ENCODE measurements at regions not wholly inside any gene's neighbourhood (a gene's known extent, or its start where the extent isn't known, plus 50 kb on each side); places are given as distances from the start of the nearest gene placed in this dataset.

DNA sequence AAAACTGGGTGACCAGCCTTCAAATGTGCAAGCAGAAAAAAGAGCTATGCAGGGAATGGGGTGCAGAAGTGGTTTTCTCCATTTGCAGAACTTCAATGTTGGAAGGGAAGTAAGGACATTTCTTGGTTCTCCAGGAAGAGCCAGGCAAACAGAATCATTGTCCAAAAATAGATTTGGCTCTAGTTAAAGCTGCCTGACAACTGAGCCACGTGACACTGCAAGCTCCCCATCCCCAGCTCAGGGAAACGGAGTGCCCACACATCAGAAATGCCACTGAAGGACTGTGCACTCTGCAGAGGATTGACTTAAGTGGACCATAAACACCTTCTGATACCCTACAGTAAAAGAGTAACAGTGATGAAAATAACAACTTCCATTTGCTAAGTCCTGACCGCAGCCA lies 195.6 kb upstream of the NSMCE3 start:
- no peak overlapping the region for H2AFZ ChIP-seq (ENCODE audit: low read length)

DNA sequence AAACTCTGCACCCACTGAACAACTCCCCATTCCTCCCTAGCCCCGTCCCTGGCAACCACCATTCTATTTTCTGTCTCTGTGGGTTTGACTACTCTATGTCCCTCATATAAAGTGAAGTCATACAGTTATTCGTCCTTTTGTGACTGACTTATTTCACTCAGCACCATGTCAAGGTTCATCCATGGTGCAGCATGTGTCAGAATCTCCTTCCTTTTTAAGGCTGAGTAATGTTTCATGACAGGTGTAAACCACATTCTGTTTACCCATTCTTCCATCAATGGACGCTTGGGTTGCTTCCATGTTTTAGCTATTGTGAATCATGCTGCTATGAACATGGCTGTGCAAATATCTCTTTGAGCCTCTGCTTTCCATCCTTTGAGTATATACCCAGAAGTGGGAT lies 192.3 kb upstream of the NSMCE3 start:
- Histone ChIP-seq H3K9me3 (ENCODE audit: low read length) (peaks cover 9% of the 10 kb centered on the region), H3K4me3 (ENCODE audit: low read length) (no peak overlapping the region), H3K27me3 (ENCODE audit: low read length) (no peaks in the 10 kb centered on the region), H3K27ac (ENCODE audit: low read length) (no peak overlapping the region), H3K9ac (ENCODE audit: low read length) (no peak overlapping the region), H3K79me2 (ENCODE audit: low read length) (no peaks in the 10 kb centered on the region), H3K4me2 (ENCODE audit: low read depth, low read length, poor library complexity, severe bottlenecking) (no peak overlapping the region), H3K36me3 (ENCODE audit: insufficient read depth, low read length) (no peaks in the 10 kb centered on the region), H3K4me1 (ENCODE audit: low read length) (no peaks in the 10 kb centered on the region), H2AFZ (ENCODE audit: low read length) (no peak overlapping the region), H3K9me2 (replicated peaks; ENCODE audit: insufficient read depth, low read length) (no peaks in the 10 kb centered on the region), H4K20me1 (ENCODE audit: insufficient read depth, low read depth, low read length) (no peaks in the 10 kb centered on the region)
- DNase-seq, result no peak

More for the DNA sequence above, 195.6 kb upstream of the NSMCE3 start:
- no peaks in the 10 kb centered on the region for H3K9me2 ChIP-seq (replicated peaks; ENCODE audit: insufficient read depth, low read length)
- H3K4me3 ChIP-seq (ENCODE audit: low read length), result no peak overlapping the region
- H4K20me1 ChIP-seq (ENCODE audit: insufficient read depth, low read depth, low read length), result no peaks in the 10 kb centered on the region
- DNase-seq, result no peak
- no peaks in the 10 kb centered on the region for H3K27me3 ChIP-seq (ENCODE audit: low read length)
- H3K4me1 ChIP-seq (ENCODE audit: low read length), result no peaks in the 10 kb centered on the region
- no peaks in the 10 kb centered on the region for H3K79me2 ChIP-seq (ENCODE audit: low read length)
- H3K9ac ChIP-seq (ENCODE audit: low read length), result no peak overlapping the region
- H3K27ac ChIP-seq (ENCODE audit: low read length), result no peak overlapping the region
- peaks cover 20% of the 10 kb centered on the region for H3K9me3 ChIP-seq (ENCODE audit: low read length)
- no peak overlapping the region for H3K4me2 ChIP-seq (ENCODE audit: low read depth, low read length, poor library complexity, severe bottlenecking)
- no peaks in the 10 kb centered on the region for H3K36me3 ChIP-seq (ENCODE audit: insufficient read depth, low read length)

DNA sequence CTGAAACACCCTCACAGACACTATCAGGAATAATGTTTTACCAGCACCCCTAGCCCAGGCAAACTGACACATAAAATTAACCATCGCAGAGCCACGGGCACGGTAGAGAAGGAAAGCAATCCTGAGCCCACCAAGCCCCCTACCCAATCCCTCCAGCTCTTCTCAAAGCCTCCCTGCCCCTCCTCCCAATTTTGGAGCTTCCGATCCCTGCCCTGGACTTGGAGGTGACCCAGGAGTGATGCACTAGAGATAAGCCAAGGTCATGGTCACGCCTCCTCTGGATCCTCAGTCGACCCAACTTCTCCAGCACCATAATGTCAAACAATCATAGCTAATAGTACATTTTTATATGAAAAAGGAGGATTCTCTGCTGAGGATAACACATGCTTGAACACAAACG lies 188.7 kb upstream of the NSMCE3 start:
- H3K9ac ChIP-seq (ENCODE audit: low read length), result no peak overlapping the region
- no peaks in the 10 kb centered on the region for H3K27me3 ChIP-seq (ENCODE audit: low read length)
- H3K9me3 ChIP-seq (ENCODE audit: low read length), result peaks cover 4% of the 10 kb centered on the region
- H4K20me1 ChIP-seq (ENCODE audit: insufficient read depth, low read depth, low read length), result no peaks in the 10 kb centered on the region
- H3K36me3 ChIP-seq (ENCODE audit: insufficient read depth, low read length), result no peaks in the 10 kb centered on the region
- H3K9me2 ChIP-seq (replicated peaks; ENCODE audit: insufficient read depth, low read length), result no peaks in the 10 kb centered on the region
- no peak for DNase-seq
- H3K4me2 ChIP-seq (ENCODE audit: low read depth, low read length, poor library complexity, severe bottlenecking), result no peak overlapping the region
- no peak overlapping the region for H2AFZ ChIP-seq (ENCODE audit: low read length)
- no peaks in the 10 kb centered on the region for H3K4me1 ChIP-seq (ENCODE audit: low read length)
- H3K79me2 ChIP-seq (ENCODE audit: low read length), result no peaks in the 10 kb centered on the region
- H3K4me3 ChIP-seq (ENCODE audit: low read length), result no peak overlapping the region
- no peak overlapping the region for H3K27ac ChIP-seq (ENCODE audit: low read length)

DNA sequence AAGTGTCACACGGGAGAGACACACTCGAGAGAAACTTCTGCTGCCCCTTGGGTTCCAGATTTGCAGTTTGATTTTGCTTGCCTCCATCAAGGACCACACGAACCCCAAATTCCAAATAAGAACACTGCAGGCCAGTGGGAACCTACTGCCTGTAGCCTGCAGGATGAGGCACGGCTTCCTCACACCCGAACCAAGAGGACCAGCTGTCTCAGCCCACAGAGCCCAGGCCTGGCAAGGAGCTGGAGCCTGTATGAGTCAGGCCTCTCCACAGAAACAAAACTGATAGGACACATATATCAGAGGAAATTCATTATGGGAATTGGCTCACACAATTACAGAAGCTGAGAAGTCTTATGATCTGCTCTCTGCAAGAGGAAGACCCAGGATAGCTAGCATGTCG lies 188.1 kb upstream of the NSMCE3 start:
- Histone ChIP-seq H3K27me3 (ENCODE audit: low read length) (no peaks in the 10 kb centered on the region), H3K4me2 (ENCODE audit: low read depth, low read length, poor library complexity, severe bottlenecking) (no peak overlapping the region), H3K79me2 (ENCODE audit: low read length) (no peaks in the 10 kb centered on the region), H3K27ac (ENCODE audit: low read length) (no peak overlapping the region), H3K9ac (ENCODE audit: low read length) (no peak overlapping the region), H3K4me1 (ENCODE audit: low read length) (no peaks in the 10 kb centered on the region), H3K36me3 (ENCODE audit: insufficient read depth, low read length) (no peaks in the 10 kb centered on the region), H2AFZ (ENCODE audit: low read length) (no peak overlapping the region), H3K4me3 (ENCODE audit: low read length) (no peak overlapping the region), H3K9me2 (replicated peaks; ENCODE audit: insufficient read depth, low read length) (no peaks in the 10 kb centered on the region), H4K20me1 (ENCODE audit: insufficient read depth, low read depth, low read length) (no peaks in the 10 kb centered on the region), H3K9me3 (ENCODE audit: low read length) (peaks cover 4% of the 10 kb centered on the region)
- no peak for DNase-seq

DNA sequence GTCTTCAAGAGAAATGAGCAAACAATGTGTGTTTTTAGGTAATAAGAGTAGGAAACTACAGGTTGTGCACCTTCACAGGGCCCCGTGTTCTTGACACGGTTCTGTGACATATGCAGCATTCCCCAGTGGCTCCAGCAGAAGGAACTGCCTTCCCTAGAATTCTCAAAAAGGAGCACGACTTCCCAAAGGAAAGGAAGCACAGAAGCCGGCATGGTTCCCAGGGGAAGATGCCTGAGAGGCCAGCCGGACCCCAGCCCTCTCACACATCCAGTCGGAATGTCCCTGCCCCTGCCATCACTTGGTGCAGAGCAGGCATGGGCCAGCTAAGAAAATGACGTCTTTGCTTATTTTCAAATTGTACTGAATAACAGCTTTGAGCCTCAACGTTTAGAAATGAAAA lies 187.3 kb upstream of the NSMCE3 start:
- no peaks in the 10 kb centered on the region for H3K79me2 ChIP-seq (ENCODE audit: low read length)
- H4K20me1 ChIP-seq (ENCODE audit: insufficient read depth, low read depth, low read length), result no peaks in the 10 kb centered on the region
- no peak for DNase-seq
- no peak overlapping the region for H3K4me3 ChIP-seq (ENCODE audit: low read length)
- H3K9ac ChIP-seq (ENCODE audit: low read length), result no peak overlapping the region
- no peaks in the 10 kb centered on the region for H3K9me2 ChIP-seq (replicated peaks; ENCODE audit: insufficient read depth, low read length)
- H3K27me3 ChIP-seq (ENCODE audit: low read length), result no peaks in the 10 kb centered on the region
- H3K27ac ChIP-seq (ENCODE audit: low read length), result no peak overlapping the region
- H3K4me1 ChIP-seq (ENCODE audit: low read length), result no peaks in the 10 kb centered on the region
- H2AFZ ChIP-seq (ENCODE audit: low read length), result no peak overlapping the region
- H3K4me2 ChIP-seq (ENCODE audit: low read depth, low read length, poor library complexity, severe bottlenecking), result no peak overlapping the region
- H3K9me3 ChIP-seq (ENCODE audit: low read length), result peaks cover 3% of the 10 kb centered on the region; the same call in 1 of the 2 replicates
- H3K36me3 ChIP-seq (ENCODE audit: insufficient read depth, low read length), result no peaks in the 10 kb centered on the region

DNA sequence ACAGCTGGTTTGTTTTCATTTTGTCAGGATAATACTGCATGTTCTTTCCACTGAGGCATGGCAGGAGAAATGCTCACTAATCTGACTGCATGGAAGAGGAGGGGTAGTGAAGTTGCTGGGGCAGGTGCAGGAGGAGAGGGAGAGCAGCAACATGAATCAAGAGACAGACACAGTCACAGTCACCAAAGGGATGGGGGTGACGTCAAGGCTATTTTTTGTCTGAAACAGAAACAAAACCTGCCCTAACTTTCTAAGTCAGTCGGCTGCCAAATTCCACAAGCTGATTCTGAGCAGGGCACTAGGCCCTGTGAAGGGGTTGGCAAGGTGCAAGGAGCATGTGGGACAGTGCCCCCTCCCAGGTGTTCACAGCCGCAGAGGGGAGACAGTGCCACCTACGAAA lies 186.6 kb upstream of the NSMCE3 start:
- Histone ChIP-seq H2AFZ (ENCODE audit: low read length) (no peak overlapping the region), H3K36me3 (ENCODE audit: insufficient read depth, low read length) (no peaks in the 10 kb centered on the region), H3K4me1 (ENCODE audit: low read length) (no peaks in the 10 kb centered on the region), H3K27me3 (ENCODE audit: low read length) (no peaks in the 10 kb centered on the region), H3K9me2 (replicated peaks; ENCODE audit: insufficient read depth, low read length) (no peaks in the 10 kb centered on the region), H3K27ac (ENCODE audit: low read length) (no peak overlapping the region), H3K79me2 (ENCODE audit: low read length) (no peaks in the 10 kb centered on the region), H3K9me3 (ENCODE audit: low read length) (no peaks in the 10 kb centered on the region), H3K4me2 (ENCODE audit: low read depth, low read length, poor library complexity, severe bottlenecking) (no peak overlapping the region), H3K9ac (ENCODE audit: low read length) (no peak overlapping the region), H4K20me1 (ENCODE audit: insufficient read depth, low read depth, low read length) (no peaks in the 10 kb centered on the region), H3K4me3 (ENCODE audit: low read length) (no peak overlapping the region)
- DNase-seq, result no peak

DNA sequence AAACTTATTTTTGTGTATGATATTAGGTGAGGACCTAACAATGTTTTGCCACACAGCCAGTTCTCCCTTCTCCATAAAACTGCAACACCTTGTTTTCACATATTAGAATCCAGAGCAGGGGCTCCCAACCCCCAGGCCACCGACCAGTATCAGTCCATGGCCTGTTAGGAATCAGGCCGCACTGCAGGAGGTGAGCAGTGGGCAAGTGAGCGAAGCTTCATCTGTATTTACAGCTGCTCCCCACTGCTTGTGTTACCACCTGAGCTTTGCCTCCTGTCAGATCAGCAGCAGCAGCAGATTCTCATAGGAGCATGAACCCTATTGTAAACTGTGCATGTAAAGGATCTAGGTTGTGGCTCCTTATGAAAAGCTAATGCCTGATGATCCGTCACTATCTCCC lies 185.9 kb upstream of the NSMCE3 start:
- no peaks in the 10 kb centered on the region for H4K20me1 ChIP-seq (ENCODE audit: insufficient read depth, low read depth, low read length)
- no peaks in the 10 kb centered on the region for H3K9me2 ChIP-seq (replicated peaks; ENCODE audit: insufficient read depth, low read length)
- H3K9me3 ChIP-seq (ENCODE audit: low read length), result no peaks in the 10 kb centered on the region
- H3K4me3 ChIP-seq (ENCODE audit: low read length), result no peak overlapping the region
- no peaks in the 10 kb centered on the region for H3K4me1 ChIP-seq (ENCODE audit: low read length)
- DNase-seq, result no peak
- no peak overlapping the region for H3K9ac ChIP-seq (ENCODE audit: low read length)
- H3K4me2 ChIP-seq (ENCODE audit: low read depth, low read length, poor library complexity, severe bottlenecking), result no peak overlapping the region
- no peak overlapping the region for H2AFZ ChIP-seq (ENCODE audit: low read length)
- no peaks in the 10 kb centered on the region for H3K36me3 ChIP-seq (ENCODE audit: insufficient read depth, low read length)
- H3K27me3 ChIP-seq (ENCODE audit: low read length), result no peaks in the 10 kb centered on the region
- no peak overlapping the region for H3K27ac ChIP-seq (ENCODE audit: low read length)
- no peaks in the 10 kb centered on the region for H3K79me2 ChIP-seq (ENCODE audit: low read length)

DNA sequence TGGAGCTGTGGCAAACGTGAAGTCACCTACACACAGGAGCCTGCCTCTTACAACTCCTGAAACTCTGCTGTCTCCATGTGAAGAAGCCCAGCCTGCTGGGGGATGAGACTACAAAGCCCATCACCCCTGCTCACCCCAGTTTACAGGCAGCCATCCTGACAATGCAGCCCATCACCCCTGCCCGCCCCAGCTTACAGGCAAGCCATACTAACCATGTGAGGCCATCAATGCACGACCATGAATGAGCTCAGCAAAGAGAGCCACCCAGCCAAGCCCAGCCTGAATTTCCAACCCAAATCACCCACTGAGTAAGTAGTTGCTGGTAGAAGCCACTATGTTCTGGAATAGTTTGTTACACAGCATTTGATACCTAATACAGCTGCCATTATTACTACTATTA lies 185.4 kb upstream of the NSMCE3 start:
- no peak overlapping the region for H3K9ac ChIP-seq (ENCODE audit: low read length)
- H3K27ac ChIP-seq (ENCODE audit: low read length), result no peak overlapping the region
- no peaks in the 10 kb centered on the region for H3K9me3 ChIP-seq (ENCODE audit: low read length)
- H3K36me3 ChIP-seq (ENCODE audit: insufficient read depth, low read length), result no peaks in the 10 kb centered on the region
- no peaks in the 10 kb centered on the region for H3K9me2 ChIP-seq (replicated peaks; ENCODE audit: insufficient read depth, low read length)
- H3K4me2 ChIP-seq (ENCODE audit: low read depth, low read length, poor library complexity, severe bottlenecking), result no peak overlapping the region
- H3K4me1 ChIP-seq (ENCODE audit: low read length), result no peaks in the 10 kb centered on the region
- no peaks in the 10 kb centered on the region for H3K27me3 ChIP-seq (ENCODE audit: low read length)
- no peak overlapping the region for H3K4me3 ChIP-seq (ENCODE audit: low read length)
- H2AFZ ChIP-seq (ENCODE audit: low read length), result no peak overlapping the region
- DNase-seq, result no peak
- H3K79me2 ChIP-seq (ENCODE audit: low read length), result no peaks in the 10 kb centered on the region
- no peaks in the 10 kb centered on the region for H4K20me1 ChIP-seq (ENCODE audit: insufficient read depth, low read depth, low read length)

DNA sequence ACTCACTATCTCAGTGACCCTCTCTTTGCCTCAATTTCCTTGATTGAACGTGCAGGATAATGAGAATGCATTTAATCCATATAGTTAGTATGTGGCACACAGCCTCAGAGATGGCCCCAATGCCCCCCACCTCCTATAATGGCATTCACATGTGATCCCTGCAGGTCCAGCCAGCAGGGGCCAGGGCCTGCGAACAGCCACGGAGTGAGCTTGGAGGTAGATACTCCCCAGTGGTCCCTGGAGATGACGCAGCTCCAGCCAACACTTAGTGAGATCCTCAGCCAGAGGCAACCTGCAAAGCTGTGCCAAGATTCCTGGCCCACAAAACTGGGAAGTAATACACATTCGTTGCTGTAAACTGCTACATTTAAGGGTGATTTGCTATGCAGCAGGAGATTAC lies 184.9 kb upstream of the NSMCE3 start:
- H3K79me2 ChIP-seq (ENCODE audit: low read length), result no peaks in the 10 kb centered on the region
- H3K9ac ChIP-seq (ENCODE audit: low read length), result no peak overlapping the region
- H3K9me2 ChIP-seq (replicated peaks; ENCODE audit: insufficient read depth, low read length), result no peaks in the 10 kb centered on the region
- no peak overlapping the region for H2AFZ ChIP-seq (ENCODE audit: low read length)
- no peaks in the 10 kb centered on the region for H3K4me1 ChIP-seq (ENCODE audit: low read length)
- H3K4me2 ChIP-seq (ENCODE audit: low read depth, low read length, poor library complexity, severe bottlenecking), result no peak overlapping the region
- no peak for DNase-seq
- H3K4me3 ChIP-seq (ENCODE audit: low read length), result no peak overlapping the region
- H3K36me3 ChIP-seq (ENCODE audit: insufficient read depth, low read length), result no peaks in the 10 kb centered on the region
- no peaks in the 10 kb centered on the region for H3K27me3 ChIP-seq (ENCODE audit: low read length)
- no peaks in the 10 kb centered on the region for H4K20me1 ChIP-seq (ENCODE audit: insufficient read depth, low read depth, low read length)
- no peak overlapping the region for H3K27ac ChIP-seq (ENCODE audit: low read length)
- H3K9me3 ChIP-seq (ENCODE audit: low read length), result no peaks in the 10 kb centered on the region; the same call in 1 of the 2 replicates

All from Karpas-422 (cell line).